ENCODE measurements at regions not wholly inside any gene's neighbourhood (a gene's known extent, or its start where the extent isn't known, plus 50 kb on each side); places are given as distances from the start of the nearest gene placed in this dataset.

GRCh38 chr5:5042806-5043205, 97.3 kb upstream of the ADAMTS16 start:
- H3K9me3 ChIP-seq (ENCODE audit: control insufficient read depth, low read depth, low read length): no peaks in the 10 kb centered on the region
- Mint-ChIP-seq H3K27ac (no peak overlapping the region), H3K27me3 (ENCODE audit: low read depth) (no peaks in the 10 kb centered on the region; the same call in 1 of the 2 replicates), H3K4me3 (no peak overlapping the region), H3K9me3 (peaks cover 0 to 3% of the 10 kb centered on the region in 2 experiments; a peak in 1 of 5 replicates), H3K4me1 (no peaks in the 10 kb centered on the region), H3K36me3 (ENCODE audit: insufficient read depth in 1 of 3, low read depth in 3 of 3) (no peaks in the 10 kb centered on the region)
- no peak overlapping the region for H3K56ac ChIP-seq (ENCODE audit: insufficient read length, low read depth, low read length)
- no peak overlapping the region for H2BK20ac ChIP-seq (ENCODE audit: low read depth, low read length, poor library complexity, severe bottlenecking)
- no peaks in the 10 kb centered on the region for H4K20me1 ChIP-seq (ENCODE audit: control insufficient read depth, insufficient read depth, insufficient read length)
- no peak for DNase-seq
- H3K79me2 ChIP-seq (ENCODE audit: insufficient read depth, low read length): no peaks in the 10 kb centered on the region
- H2AK5ac ChIP-seq (ENCODE audit: insufficient read length, low read length): no peak overlapping the region
- no peak overlapping the region for H2AFZ ChIP-seq (ENCODE audit: low read length)
- H3K23me2 ChIP-seq (ENCODE audit: insufficient read length, low read depth, low read length, poor library complexity, severe bottlenecking): no peaks in the 10 kb centered on the region
- H2BK15ac ChIP-seq (ENCODE audit: low read depth, low read length): no peak overlapping the region
- H3K4ac ChIP-seq (ENCODE audit: low read depth, low read length): no peak overlapping the region
- H3K18ac ChIP-seq (ENCODE audit: insufficient read length, low read depth, low read length): no peak overlapping the region
- no peak overlapping the region for H3T11ph ChIP-seq (ENCODE audit: low read length)
- H4K5ac ChIP-seq (ENCODE audit: insufficient read length, low read depth, low read length): no peak overlapping the region
- H2BK5ac ChIP-seq (ENCODE audit: insufficient read length, low read length): no peak overlapping the region
- TF ChIP-seq CTCF (conservative IDR thresholded peaks at IDR 0.05): no peak
- no peak overlapping the region for H4K8ac ChIP-seq (replicated peaks; ENCODE audit: insufficient read length, low read depth, low read length)
- H3K9ac ChIP-seq (ENCODE audit: extremely low read depth, insufficient read length, low read length): no peak overlapping the region
- H3K27ac ChIP-seq (ENCODE audit: insufficient read length, low read depth, low read length): no peak overlapping the region
- no peaks in the 10 kb centered on the region for H3K27me3 ChIP-seq (ENCODE audit: insufficient read depth, low read length)
- H3K4me1 ChIP-seq (ENCODE audit: insufficient read depth, low read length): no peaks in the 10 kb centered on the region
- no peak overlapping the region for H3K23ac ChIP-seq (ENCODE audit: insufficient read length, low read depth, low read length)
- no peak overlapping the region for H3K14ac ChIP-seq (ENCODE audit: insufficient read depth, low read length)
- H3K79me1 ChIP-seq (ENCODE audit: insufficient read depth, low read depth, low read length, poor library complexity, severe bottlenecking): no peaks in the 10 kb centered on the region
- no peak overlapping the region for H3K4me2 ChIP-seq (ENCODE audit: insufficient read depth, insufficient read length, low read length)
- H4K91ac ChIP-seq (ENCODE audit: insufficient read length, low read depth, low read length): no peak overlapping the region
- no peak overlapping the region for H2BK12ac ChIP-seq (ENCODE audit: insufficient read length, low read depth, low read length)
- no peak overlapping the region for H2BK120ac ChIP-seq (ENCODE audit: low read depth, low read length, poor library complexity, severe bottlenecking)

Measured in H9 (cell line).